RPMI8226 (cell line): ENCODE measurements at regions not wholly inside any gene's neighbourhood (a gene's known extent, or its start where the extent isn't known, plus 50 kb on each side); places are given as distances from the start of the nearest gene placed in this dataset.
A peak's percentile ranks its signal among the peaks of the same experiment; 100 is the strongest.
"Not testable (repeated sequence)": the region's sequence is repeated elsewhere in the genome, so short reads cannot be mapped to it uniquely, and the experiment has no call there.

ENCODE experiments used
- DNase-seq: peaks from one replicate; pipeline ENCODE4 v3.0.0-alpha.2; 2015

DNA sequence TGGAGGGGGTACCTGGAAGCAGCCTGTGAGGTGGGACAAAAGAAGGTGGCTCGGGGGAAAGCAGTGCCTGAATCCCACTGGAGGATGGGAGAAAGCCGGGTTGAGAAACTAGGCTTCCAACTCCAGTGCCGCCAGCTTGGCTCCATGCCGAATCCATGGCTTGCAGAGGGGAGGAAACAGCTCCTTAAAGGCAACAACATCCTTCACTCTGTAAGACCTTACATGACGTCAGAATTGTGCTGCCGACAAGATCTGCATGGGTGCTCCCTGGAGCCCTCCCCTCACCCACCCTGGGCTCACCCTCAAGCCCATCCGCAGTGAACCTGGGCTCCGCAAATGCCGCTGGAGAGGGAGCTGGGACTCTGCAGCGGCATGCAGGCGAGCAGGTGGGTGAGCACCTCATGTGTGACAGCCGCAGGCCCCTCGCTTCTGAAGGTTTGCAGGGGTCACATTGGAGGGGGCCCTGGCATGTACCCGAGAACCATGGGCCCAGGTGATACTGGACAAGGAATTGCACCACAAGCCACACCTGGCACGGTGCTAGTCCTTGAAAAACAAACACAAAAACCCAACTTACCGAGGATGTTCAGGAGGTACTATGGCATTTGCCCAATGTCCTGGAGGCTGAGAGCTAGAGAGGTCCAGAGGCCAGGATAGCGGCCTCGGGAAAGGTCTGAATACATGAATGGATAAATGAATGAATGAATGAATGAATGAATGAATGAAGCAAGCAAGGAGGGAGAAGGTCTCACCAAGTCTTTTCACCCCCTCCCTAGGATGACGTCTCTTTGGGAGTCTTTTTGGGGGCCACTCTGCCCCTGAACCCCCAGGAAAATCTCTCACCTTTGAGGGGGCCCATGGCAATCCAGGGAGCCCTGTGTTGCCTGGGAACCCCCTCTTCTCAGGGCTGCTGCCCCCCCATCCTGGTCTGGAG, 238.6 kb upstream of the SHH start:
- no peak for DNase-seq

DNA sequence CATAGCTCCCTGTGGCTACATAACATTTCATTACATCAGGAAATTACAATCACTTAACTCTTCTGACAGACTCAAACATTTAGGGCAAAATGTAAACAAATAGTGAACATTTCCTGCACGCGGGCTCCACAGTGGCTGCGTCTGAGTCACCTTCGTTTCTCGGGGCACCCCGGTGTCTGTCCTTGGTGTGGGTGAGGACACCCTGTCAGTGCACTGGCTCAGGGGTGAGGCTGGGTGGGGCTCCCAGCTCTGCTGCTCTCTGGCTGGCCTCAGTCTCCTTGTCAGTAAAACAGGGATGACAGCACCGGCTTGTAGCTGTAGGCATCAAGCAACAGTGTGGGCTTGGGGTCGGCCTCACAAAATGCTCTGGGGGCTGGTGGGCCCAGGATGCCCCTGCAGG, 237.1 kb upstream of the SHH start:
- DNase-seq = no peak

DNA sequence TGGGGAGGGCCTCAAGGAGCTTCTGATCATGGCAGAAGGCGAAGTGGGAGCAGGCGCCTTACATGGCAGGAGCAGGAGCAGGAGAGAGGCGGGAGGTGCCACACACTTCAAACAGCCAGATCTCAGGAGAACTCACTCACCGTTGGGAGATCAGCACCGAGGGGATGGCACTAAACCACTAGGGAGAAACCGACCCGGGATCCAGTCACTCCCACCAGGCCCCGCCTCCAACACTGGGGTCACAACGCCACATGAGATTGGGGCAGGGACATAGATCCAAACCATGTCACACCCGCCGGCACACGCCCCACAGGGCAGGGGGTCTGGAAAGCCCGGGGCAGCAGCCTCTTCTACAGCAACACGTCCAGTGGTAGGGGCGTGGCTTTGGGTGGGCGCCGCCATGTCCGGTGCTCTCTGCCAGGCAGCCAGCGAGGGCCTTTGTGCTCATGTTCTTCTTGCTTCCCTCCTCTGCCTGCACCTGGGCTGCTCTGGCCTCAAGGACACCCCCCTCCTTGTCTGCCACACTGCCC, 233.8 kb upstream of the SHH start:
- no peak for DNase-seq

DNA sequence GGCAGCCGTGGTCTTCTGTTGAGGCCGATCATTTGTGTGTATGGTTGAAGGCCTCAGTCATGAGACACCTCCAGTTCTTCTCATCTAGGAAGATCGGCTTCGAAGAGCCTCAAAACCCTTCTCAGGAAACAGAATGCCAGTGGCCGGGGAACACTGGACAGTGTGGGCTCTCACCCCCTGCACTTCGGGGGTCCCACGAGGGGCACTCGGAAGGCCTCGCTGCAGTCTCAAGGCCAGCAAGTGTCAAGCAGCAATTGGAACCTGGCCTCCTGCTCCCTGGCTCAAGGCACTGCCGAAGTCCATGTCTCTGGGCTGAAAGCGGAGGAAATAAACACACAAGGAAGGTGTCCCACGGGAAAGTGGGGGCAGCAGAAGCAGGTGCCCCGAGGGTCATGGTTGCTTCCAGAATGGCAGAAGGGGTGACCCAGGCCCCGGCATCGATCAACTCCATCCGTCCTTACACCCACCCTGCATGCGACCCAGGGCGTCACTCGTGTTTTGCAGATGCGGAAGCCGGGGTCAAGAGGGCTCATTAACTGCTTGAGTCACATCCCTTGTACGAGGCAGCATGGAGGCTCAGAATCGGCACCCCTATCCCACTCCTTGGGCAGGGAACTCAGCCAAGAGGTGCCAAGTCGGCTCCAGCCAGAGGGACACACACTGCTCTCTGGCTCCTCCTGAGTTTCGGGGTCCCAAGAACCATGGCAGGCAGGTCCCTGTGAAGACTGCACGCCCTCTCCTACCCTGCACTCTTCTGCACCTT, 231.3 kb upstream of the SHH start:
- DNase-seq = no peak

DNA sequence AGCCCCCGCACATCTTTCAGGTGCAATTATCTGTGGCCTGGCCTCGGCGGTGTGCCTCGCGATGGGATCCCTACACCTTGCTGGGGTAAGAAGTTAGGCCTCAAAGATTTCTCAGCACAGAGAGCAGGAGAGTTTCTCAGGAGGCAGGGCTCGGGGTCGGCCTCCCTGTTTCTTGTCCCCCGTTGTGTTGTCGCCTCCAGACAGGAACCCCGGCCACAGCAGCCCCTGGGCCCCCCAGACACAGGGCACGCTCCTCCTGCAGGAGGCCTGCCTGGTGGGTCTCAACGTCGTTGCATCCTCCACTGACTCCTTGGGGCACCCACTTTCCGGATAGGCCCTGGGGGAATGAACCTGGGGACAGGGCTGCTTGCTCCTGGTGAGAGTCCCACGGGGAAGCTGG, 229.1 kb upstream of the SHH start:
- DNase-seq = no peak

DNA sequence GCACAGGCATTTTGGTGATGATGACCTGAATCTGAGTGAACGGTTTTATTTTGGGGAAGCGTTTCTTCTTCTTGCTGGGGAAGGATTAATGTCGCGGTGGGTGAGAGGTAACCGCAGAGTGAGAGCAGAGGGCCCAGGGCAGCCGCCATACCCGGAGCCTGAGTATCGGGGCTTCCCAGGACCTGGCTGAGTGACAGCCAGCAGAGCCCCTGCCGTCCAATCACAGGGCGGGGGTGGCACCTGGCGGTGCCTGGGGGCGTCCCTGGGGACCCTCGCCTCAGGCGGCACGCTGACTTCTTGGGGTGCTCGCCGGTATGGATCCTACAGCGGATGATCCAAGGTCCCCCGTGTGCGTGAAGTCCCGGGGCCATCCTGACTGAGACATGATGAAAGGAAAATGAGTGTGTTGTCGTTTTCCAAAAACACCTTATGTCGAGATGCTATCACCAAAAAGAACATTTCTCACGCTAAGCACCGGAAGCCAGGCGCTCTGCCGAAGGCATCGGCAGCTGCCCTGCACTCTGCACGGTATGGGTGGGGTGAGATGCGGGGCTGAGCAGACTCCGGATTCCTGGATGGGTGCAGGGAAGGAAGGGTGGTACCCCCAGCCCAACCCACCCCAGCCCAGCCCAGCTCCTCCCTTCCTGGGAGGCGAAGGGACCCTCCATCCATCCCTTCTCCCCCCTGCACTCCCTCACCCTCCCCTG, 227.9 kb upstream of the SHH start:
- no peak for DNase-seq

DNA sequence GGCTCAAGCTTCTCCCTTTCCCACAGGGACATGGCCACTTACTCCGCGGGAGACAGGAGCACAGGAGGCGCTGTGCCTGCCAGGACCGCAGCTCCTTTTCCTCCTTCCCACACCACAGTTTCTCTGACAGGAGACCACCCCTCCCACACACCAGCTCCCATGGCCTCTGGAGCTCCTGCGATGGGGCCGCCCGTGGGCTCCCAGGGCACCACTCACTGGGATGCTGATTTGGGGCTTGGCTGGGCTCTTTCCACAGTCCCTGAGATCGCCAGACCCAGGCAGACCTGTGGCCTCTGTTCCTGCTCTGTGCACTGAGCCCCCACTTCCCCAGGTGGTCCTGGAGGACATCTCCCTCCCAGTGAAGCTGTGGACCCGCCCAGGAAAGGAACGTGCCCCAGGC, 226.9 kb upstream of the SHH start:
- no peak for DNase-seq

DNA sequence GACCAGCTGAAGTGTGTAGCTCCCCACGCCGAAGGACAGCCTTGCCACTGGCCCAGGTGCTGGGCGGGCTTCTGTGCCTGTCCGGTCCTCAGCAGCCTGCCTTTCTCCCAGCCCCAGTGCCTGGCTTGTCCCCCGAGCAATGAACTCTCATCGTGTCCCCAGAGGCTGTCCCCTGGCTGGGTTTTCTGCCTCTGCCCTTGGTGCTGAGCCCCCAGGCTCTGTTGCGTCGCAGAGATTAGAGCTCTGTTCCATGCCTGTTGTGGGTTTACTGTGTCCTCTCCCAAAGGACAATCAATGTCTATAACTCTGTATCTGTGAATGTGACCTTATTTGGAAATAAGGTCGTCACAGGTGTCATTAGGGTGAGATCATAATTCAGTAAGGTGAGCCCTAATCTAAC, 226.1 kb upstream of the SHH start:
- DNase-seq = no peak

DNA sequence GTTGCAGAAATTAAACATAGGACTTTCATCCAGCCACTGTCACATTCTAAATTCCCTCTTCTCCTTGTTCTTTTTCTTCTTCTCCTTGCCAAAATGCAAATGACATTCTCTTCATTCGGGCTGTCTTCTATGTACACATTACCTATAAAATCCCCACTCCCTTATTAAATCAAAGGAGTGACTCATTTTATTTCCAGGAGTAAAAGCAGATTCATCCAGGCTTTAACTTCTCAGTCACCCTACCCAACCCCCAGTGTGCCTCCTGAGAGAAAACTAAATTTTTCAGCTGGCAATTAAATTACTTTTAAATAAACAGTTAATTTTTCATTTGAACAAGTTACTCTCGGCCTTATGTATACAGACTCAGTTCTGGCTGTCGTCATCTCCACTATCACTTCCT, 223.9 kb upstream of the SHH start:
- DNase-seq = no peak

DNA sequence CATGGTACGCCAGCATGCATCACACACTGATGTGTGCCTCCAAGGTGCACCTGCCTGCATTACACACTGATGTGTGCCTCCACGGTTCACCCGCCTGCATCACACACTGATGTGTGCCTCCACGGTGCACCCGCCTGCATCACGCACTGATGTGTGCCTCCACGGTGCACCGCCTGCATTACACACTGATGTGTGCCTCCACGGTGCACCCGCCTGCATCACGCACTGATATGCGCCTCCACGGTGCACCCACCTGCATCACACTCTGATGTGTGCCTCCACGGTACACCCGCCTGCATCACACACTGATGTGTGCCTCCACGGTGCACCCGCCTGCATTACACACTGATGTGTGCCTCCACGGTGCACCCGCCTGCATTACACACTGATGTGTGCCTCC, 223.1 kb upstream of the SHH start:
- DNase-seq = not testable (repeated sequence)

DNA sequence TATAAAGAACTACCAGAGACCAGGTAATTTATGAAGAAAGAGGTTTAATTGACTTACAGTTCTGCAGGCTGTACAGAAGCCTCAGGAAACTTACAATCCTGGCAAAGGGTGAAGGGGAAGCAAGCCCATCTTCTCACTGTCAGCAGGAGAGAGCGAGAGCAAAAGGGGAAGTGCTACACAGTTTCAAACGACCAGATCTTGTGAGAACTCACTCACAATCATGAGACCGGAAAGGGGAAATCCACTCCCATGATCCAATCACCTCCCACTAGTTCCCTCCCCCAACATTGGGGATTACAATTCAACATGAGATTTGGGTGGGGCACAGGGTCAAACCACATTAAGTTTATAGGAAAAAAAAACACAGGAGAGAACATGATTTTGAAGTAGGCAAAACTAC, 222.1 kb upstream of the SHH start:
- peak; percentile 33 for DNase-seq

DNA sequence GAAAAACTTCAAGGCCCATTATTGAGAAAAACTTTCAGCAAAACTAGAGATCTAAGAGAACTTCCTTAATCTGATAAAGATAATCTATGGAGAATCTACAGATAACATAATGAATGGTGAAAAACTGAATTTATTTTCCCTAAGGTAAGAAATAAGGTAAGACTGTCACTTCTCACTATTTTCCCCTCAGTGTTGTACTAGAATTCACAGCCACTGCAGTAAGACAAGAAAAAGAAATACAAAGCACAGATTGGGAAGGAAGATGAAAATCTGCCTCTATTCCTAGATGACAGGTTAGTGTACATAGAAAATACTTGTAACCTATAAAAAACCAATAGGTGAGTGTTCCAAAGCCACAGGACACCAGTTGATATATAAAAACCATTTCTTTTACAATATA, 220.7 kb upstream of the SHH start:
- no peak for DNase-seq

DNA sequence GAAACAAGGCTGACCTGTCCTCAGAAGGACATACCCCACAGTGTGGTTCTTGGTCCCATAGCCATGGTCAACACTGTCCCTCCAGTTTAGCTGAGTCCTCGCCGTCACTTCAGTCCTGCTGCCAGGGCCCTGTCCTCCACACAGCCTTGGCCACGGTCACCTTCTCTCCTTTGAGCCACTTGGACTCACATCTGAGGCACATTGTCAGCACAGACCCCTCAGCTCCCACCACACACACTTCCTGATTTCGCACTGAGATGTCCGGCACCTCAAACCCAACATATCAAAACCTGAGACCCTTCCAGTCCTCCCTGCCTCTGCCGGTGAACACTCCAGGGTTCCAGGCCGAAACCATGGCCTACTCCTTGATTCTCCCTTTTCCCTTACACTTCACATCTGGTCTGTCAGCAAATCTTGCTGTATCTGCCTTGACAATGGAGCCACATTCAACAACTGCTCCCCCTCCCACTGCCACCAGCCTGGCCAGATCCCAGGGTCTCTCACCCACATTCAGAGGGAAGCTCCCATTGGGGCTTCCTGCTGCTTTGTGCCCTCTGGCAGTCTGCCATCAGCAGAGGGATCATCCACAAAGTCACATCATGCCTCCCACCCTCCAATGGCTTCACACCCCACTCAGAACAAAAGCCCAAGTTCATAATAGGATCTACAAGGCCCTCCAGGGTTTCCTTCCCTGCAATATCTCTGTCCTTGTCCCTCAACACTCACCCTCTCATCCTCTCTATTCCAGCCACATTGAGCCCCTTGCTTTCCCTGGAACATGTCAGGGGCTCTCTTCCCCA, 219.6 kb upstream of the SHH start:
- DNase-seq = no peak

DNA sequence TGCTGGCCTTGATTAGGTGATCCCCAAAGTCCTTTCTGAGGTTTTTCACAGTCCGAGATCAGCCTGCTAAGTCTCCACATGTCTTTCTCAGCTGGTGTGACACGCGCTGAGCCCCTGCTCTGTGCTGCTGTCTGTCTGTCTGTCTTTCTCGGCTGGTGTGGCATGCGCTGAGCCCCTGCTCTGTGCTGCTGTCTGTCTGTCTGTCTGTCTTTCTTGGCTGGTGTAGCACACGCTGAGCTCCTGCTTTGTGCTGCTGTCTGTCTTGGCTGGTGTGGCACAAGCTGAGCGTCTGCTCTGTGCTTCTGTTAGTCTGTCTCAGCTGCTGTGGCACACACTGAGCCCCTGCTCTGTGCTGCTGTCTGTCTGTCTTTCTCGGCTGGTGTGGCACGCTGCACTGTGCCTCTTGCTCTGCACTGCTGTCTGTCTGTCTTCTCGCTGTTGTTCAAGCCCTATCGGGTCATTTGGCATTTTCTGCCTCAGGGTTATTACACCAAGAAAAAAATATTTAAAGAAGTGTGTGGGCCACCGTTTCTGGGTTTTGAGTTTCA, 217.3 kb upstream of the SHH start:
- no peak for DNase-seq

DNA sequence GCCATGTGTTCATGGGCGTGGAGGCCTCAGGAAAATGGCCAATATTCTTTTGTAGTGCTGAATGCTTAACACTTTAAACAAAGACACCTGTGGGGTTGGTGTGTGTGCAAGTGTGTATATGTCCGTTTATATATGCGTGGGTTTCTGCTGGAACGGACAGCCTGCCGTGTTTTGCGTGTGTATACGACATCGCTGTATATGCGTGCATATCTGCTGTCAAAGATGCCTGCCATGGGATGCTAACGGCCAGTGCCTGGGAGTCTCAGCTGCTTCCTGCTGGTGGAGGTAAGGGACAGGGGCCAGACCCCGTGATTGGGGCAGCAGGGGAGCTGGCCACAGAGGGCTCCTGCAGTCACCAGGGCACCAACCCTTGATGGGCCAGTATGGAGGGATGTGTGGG, 216.3 kb upstream of the SHH start:
- no peak for DNase-seq

DNA sequence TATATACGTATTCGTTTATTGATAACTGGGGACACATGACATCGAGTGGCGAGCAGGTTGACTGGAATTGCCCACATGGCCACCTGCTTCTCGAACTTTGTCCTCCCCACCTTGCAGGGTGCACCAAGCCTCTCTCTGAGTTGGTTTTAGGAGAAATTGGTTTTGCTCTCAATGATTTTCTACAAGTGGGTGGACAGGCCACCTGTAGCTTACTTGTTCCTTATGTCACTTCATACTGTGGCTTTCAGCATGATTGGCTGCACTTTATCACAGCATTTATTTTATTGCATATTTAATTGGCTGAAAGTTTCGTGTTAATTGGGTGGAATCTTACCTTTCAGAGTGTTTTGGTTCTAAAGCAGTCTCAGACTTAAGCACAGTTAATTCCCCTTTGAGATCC, 215.6 kb upstream of the SHH start:
- no peak for DNase-seq

DNA sequence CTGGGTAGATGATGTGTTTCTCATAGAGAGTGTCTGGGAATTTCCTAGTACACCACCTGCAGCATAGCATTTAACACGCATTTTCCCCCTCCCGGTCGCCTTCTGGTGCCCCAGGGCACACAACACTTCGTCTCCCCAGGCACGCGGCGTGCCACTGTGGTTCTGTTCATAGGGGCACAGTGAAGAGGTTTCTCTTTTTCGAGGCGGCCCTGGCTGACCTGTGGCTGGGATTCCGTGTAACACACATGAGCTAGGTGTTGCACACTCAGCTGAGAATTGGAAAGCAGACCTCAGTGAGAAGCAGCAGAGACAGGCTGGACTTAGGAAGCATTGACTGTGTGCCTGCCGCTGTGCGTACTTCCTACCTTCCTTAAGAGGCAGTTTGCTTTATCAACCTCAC, 214.3 kb upstream of the SHH start:
- DNase-seq = no peak

DNA sequence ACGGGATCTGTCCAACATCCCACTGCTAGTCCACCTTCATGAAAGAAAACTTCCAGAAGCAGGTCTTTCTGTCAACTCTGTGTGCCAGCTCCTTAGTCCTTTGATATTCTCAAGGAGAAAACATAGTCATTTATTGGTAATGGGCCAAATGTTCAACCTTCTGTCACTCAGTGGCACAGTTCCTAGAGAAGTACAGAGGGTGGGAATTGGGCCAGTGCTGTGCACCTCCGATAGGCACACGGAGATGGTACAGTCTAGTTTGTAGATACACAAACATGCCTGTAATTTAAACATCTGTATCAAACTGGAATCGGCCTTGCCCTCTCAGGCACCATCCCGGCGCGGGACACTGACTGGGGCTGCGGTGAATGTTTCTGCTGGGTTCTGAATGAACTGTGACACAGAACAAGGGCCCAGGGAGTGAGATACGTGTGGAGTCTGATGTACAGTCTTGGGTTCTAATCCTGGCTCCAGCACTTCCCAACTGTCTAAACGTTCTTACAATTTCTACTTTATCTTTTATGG, 213.9 kb upstream of the SHH start:
- DNase-seq = no peak

DNA sequence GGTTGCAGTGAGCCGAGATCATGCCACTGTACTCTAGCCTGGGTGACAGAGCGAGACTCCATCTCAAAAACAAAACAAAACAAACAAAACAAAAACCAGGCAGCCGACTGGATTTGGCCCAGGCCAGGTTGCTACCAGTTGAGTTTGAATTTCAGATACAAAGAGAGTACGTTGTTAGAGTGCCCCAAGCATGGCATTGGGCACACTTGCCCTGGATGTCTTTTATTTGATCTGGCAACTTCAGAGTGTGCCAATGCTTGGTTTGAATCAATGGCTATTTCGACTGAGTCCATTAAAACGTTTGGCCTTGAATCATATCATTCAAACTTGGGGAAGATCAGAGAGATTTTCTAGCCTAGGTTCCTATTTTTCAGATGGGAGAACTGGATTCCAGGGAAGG, 213.4 kb upstream of the SHH start:
- DNase-seq = no peak

DNA sequence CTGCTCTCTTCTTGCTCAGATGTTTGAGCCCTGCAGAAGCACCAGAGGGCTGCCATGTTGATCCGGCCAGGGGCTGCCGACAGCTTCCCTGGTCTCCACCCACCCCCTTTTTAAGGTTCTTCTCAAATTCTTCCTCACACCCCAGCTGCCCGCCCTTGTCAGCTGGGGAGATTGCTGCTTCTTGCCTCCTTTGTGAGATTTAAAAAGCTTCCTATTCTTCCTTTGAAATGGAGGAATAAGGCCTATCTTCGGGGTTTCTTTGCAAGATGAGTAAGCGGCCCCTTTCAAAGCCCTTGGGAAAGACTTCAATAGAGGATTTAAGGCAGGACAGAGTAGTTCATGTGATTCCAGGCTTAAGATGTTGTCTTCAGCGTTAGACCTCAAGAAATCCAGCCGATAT, 211.9 kb upstream of the SHH start:
- DNase-seq = no peak

DNA sequence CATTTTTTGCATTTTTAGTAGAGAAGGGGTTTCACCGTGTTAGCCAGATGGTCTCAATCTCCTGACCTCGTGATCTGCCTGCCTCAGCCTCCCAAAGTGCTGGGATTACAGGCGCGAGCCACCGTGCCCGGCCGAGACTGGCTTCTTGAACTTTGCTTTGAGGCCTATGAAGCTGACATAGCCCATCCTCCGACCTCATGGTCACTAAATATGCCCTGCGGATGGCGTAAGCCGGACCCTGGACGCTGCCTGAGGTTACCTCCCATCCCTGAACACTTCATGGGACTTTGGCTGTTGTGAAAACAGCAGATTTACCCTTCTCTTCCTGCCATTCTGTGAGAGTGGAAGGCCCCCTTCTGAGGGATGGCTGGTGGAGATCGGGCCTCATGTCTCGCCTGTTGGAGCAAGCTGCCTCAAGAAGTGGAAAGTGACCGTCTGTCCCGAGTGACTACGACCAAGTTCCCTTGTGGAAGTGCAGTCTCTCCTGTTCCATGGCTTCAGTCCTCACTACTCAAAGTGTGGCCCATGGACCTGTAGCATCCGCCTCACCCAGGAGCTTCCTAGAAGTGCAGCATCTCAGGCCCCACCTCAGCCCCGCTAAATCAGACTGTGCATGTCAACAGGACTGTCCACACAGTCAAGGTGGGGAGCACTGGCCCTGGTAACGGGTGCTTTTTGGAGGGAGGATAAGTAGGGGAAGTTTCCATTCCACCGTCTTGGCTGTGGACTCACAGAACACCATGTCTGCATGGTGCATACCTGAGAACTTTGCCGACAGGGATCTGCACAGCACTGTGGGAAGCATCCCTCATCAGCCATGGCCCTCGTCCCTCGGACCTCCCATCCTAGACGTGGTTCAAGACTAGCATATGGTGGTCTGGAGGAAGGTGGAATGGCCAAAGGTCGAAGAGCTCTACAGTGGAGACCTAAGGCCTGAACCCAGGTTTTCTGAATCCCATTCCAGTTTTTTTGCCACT, 210.5 kb upstream of the SHH start:
- DNase-seq = no peak
